DMS153 treated with DMSO at 0.1 percent for 48 hours (cell line): ENCODE measurements at regions not wholly inside any gene's neighbourhood (a gene's known extent, or its start where the extent isn't known, plus 50 kb on each side); places are given as distances from the start of the nearest gene placed in this dataset.
A peak's percentile ranks its signal among the peaks of the same experiment; 100 is the strongest.

Source experiments
- DNase-seq: peaks from one replicate; lab custom pipeline; 2025; ENCODE audit not compliant: unreplicated experiment; lab: John Stamatoyannopoulos, UW

GRCh38 chr2:8198766-8199382, 483.0 kb upstream of the ID2 start:
- DNase-seq = no peak

- DNase-seq = peak; percentile 31
Measured at GRCh38 chr2:8202132-8202531, 479.7 kb upstream of the ID2 start.

DNA sequence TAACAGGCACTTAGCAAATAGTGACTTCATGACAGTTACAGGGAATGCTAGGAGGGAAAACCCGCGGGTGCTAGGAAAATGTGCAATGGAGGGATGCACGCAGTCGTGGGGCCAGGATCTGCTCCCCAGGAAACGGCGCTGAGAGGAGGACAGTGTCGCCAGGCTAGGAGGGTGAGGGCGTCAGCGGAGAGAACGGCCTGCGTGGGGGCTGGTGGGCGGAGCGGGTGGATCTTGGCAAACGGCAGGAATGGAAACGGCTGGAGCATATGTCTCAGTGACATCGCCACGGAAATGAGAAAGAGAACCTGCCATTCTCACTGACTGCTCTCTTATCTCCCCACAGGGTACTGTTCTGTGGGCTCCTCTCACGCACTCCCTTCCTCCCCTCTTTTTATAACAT, 478.5 kb upstream of the ID2 start:
- no peak for DNase-seq

- DNase-seq = no peak
Measured at GRCh38 chr2:8204711-8205110, 477.1 kb upstream of the ID2 start.

GRCh38 chr2:8209494-8209893, 472.4 kb upstream of the ID2 start:
- DNase-seq = no peak

GRCh38 chr2:8211384-8211783, 470.5 kb upstream of the ID2 start:
- DNase-seq = no peak

DNA sequence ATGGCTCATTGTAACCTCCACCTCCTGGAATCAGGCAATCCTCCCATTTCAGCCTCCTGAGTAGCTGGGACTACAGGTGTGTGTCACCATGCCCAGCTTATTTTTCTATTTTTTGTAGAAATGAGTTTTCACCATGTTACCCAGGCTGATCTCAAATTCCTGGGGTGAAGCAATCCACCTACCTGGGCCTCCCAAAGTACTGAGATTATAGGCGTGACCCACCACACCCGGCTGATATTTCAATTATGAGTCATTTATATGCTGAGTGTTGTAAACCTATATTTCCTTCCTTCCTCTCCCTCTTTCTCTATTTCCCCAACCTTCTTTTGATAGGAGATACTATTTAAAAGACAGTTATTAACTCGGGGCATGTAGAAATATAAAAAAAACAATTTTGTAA, 469.6 kb upstream of the ID2 start:
- no peak for DNase-seq

- no peak for DNase-seq
Measured at GRCh38 chr2:8214036-8214615, 467.7 kb upstream of the ID2 start.

GRCh38 chr2:8215159-8215863, 466.5 kb upstream of the ID2 start:
- no peak for DNase-seq

GRCh38 chr2:8215982-8216381, 465.9 kb upstream of the ID2 start:
- DNase-seq = no peak

- DNase-seq = no peak
Measured at GRCh38 chr2:8216397-8216796, 465.5 kb upstream of the ID2 start.

GRCh38 chr2:8217468-8218030, 464.3 kb upstream of the ID2 start:
- no peak for DNase-seq

DNA sequence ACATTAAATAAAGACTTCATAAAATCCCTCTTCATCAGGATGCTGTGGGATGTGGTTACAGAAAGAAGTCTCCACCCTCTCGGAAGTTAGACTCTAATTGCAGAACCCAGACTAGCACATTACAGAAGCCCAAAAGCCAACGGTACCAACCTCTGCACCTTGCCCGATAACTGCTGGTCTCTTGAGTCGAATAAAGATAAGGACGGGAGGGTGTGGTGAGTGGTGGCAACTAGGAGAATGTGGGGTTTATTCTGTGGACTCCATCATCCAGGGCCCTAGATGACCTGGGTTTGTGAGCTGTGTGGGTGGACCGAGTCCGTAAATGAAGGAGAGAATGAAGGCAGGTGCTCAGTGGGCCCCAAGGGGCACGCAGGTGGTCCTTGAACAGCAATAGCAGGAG, 462.8 kb upstream of the ID2 start:
- DNase-seq = no peak

DNA sequence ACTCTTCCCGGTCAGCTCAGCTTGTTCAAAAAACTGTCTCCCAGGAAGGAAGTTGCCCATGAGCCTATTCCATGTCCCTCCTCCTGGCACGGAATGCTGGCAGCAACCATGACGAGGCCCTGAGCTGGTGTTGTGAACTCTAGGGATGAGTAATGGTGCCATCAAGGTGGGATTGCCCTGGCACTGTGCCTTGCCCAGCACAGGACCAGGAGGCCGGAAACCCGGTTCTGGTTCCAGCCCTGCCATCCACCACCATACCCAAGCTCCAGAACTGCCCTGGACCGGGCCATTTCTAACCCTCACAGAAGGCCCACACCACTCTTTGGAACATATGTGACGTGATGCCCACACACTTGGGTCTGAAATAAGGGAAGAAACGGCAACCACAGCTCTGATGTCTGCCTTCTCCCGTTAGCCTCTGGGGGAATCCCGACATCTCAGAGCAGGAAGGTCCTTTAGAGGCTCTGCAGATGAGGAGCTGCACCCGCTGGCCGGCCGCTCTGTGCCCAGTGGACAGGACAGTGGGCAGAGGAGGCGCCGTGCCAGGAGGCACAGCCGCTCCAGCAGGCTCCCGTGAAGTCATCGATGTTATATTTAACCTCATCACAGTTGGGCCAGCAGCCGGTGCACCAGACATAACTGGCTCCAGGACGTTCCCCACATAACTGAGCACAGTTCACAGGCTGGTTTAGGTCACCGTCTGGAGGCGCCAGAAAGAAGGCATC, 462.1 kb upstream of the ID2 start:
- DNase-seq = no peak

DNA sequence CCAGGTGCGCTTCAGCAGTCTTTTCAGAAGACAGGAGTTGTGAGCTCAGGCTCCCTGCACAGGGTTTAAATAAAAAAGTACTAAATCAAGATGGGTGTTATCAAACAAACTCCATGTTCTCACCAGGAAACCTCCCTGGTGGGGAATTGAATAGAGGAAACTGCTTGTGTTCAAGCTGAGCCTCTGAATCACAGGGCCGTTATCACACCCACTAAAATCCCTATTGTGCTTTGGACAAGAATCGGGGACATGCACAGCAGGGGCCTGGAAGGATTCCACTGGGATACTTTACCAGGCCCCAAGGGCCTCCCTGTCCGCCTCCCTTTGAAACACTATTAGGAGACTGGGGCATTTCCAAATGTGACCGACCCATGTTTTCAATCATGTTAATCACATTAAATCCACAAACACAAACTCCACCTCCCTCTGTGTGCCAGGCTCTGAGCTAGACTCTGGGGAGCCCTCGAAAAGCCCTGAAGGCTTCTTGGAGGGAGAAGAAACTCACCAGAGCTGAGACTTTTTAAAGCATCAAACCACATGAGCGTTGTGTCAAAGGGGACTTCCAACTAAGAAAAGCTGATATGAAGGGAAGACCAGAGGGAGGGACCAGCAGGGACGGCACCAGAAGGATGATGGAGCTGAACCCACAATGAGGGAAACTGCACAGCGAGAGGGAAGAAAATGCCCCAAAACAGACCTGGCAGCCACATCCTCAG, 458.7 kb upstream of the ID2 start:
- DNase-seq = no peak

- no peak for DNase-seq
Measured at GRCh38 chr2:8223695-8224346, 458.0 kb upstream of the ID2 start.

DNA sequence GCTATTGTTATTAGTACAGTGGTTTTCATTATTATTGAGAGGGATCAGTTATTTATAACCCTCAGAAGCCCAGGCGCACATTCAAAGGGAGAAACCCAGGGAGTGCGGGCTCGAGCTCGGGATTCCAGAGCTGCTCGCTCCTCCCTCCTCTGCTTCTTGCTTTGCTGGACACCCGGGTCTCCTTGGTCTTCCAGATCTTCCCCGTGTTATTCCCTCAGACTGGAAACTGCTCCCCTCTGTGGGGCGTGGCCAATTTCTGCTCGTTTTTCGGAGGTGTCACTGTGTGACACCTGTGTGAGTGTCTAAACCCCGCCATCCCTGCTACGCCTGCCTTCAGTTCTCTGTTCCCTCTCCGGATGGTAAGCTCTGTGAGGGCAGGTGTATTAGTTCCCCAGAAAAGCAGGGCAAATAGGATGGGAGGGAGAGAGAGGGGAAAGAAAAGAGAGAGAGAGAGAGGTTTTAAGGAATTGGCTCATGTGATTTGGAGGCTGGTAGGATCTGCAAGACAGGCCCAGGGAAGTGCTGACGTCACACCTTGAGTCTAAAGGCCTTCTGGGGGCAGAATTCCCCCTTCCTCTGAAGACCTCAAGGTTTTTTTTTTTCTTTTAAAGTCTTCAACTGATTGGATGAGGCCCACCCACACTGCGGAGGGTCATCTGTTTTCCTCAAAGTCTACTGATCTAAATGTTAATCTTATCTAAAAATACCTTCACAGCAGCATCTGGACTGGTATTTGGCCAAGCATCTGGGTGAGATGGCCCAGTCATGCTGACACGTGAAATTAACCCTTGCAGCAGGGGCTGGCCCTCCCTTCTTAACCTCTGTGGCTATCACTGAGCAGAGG, 457.3 kb upstream of the ID2 start:
- no peak for DNase-seq

DNA sequence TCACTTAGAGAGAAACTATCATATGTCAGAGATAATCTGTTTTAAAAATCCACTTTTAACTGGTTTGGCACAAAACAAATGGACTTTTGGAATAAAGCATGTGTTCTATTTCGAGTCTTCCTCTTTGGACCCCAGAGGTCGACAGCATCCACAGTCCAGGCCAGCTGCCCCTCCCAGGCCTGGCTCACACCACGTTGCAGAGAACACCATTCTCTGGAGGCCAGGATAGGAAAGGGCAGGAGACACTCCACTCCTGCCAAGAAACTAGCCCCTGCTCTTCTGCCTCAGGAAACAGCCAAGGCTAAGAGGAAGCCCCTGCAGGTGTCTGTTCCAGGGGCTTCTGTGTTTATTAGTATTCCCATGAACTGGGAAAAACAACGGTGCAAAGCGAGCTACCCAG, 456.6 kb upstream of the ID2 start:
- DNase-seq = no peak

DNA sequence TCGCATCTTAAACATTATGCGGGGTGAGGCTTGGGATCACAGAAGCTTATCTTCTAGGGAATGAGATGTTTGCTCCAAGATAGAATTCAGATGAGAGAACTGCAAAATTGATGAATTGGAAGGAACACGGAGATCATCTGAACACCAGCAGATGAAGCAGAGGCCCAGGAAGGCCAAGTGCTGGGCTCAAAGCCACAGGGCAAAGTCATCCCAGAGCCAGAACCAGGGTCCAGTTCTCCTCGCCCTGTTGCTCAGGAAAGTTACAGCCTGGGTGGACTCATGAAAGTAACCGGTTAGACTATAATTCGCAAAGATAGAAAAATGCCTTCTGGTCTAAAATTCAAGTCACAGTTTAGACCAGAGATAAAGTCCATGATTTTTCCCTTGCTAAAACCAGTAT, 456.1 kb upstream of the ID2 start:
- no peak for DNase-seq

GRCh38 chr2:8229546-8229986, 452.3 kb upstream of the ID2 start:
- no peak for DNase-seq
